Kidney (tissue), 13 donors: ENCODE measurements at regions not wholly inside any gene's neighbourhood (a gene's known extent, or its start where the extent isn't known, plus 50 kb on each side); places are given as distances from the start of the nearest gene placed in this dataset.
A peak's percentile ranks its signal among the peaks of the same experiment; 100 is the strongest.

Experiments
- DNase-seq, 5 donors: peaks; one replicate each; pipeline ENCODE4 v3.0.0-alpha.2; 2013 to 2020
- FAIRE-seq: peaks from 2 replicates; lab custom pipeline; 2012; peaks lifted over from hg19 to GRCh38; lab: Jason Lieb, UNC
- H3K27ac ChIP-seq, 2 donors: one replicate each; pipeline ENCODE4 v1.7.0; 2013; ENCODE audit warnings: low read depth in 2 of 2, low read length in 2 of 2, inconsistent platforms in 1 of 2
- H3K27me3 ChIP-seq: one replicate; pipeline ENCODE4 v1.7.1; 2013; ENCODE audit warnings: low read length, inconsistent platforms; ENCODE audit not compliant: control insufficient read depth, insufficient read depth
- H3K36me3 ChIP-seq, 3 donors: one replicate each; pipeline versions ENCODE4 v1.7.0 to v1.7.1; 2013; ENCODE audit warnings: low read length in 3 of 3, control low read depth in 1 of 3, inconsistent platforms in 1 of 3; ENCODE audit not compliant: insufficient read depth in 3 of 3, control insufficient read depth in 2 of 3
- H3K4me1 ChIP-seq, 3 donors: one replicate each; pipeline versions ENCODE4 v1.7.0 to v1.7.1; 2013; ENCODE audit warnings: low read length in 3 of 3, inconsistent platforms in 1 of 3, low read depth in 1 of 3; ENCODE audit not compliant: control insufficient read depth in 2 of 3, insufficient read depth in 2 of 3
- H3K4me3 ChIP-seq, 3 donors: one replicate each; pipeline versions ENCODE4 v1.7.0 to v1.8.1; 2013; ENCODE audit warnings: low read length in 3 of 3, control low read depth in 1 of 3, inconsistent platforms in 1 of 3
- H3K9ac ChIP-seq, 3 donors: one replicate each; pipeline versions ENCODE4 v1.7.0 to v1.7.1; 2013; ENCODE audit warnings: low read length in 3 of 3, control low read depth in 1 of 3, inconsistent platforms in 1 of 3
- H3K9me3 ChIP-seq, 3 donors: one replicate each; pipeline versions ENCODE4 v1.7.0 to v1.7.1; 2013; ENCODE audit warnings: low read length in 3 of 3, control low read depth in 1 of 3, inconsistent platforms in 1 of 3; ENCODE audit not compliant: control insufficient read depth in 2 of 3, insufficient read depth in 1 of 3
- CTCF ChIP-seq: IDR thresholded peaks from 3 replicates; pipeline ENCODE4 v1.5.1; 2012; ENCODE audit warnings: mild to moderate bottlenecking, moderate library complexity, borderline replicate concordance; ENCODE audit not compliant: insufficient read depth; ENCODE audit errors: extremely low read depth
- intact Hi-C: fragments of 100-400 bp; cut with DNase I; formaldehyde crosslinking; loops from one replicate; pipeline ENCODE4 v1.11.1; 2022
- donor health status: control.
- donor health status: control.
- donor health status: control.
- donor health status: control.
- donor health status: control.
- donor health status: DM: yes; HTN: yes; CAD: no.
- donor health status: Normal renal cell carcinoma (clear cell type).

DNA sequence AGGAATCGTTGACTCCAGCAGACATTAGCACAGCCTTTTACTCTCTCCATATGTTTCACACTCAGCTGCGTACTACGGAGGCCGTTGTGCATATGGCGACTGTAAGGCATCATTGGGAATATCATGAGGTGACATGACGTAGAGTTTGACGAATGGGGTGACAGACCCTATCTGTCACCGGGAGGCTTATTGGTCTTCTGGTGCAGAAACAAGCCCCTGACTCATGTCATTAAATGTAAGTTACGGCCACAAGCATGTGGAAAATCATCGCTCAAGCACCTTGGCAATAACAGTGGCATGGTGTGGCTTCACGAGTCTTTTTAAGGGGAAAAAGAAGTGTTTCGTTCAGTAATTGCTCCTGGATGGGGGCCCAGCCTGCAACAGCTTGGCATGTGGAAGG lies 115.2 kb upstream of the LRPAP1 start:
- intact Hi-C loops, result no loop called here
- Histone ChIP-seq H3K9ac (no peak overlapping the region), H3K9me3 (no peaks in the 10 kb centered on the region), H3K27me3 (no peaks in the 10 kb centered on the region), H3K4me1 (peaks cover 0 to 10% (median 5%) of the 10 kb centered on the region in 3 donors), H3K27ac (no peak overlapping the region), H3K36me3 (no peaks in the 10 kb centered on the region), H3K4me3 (no peak overlapping the region)
- no peak for TF ChIP-seq CTCF
- FAIRE-seq, result no peak
- no peak for DNase-seq

DNA sequence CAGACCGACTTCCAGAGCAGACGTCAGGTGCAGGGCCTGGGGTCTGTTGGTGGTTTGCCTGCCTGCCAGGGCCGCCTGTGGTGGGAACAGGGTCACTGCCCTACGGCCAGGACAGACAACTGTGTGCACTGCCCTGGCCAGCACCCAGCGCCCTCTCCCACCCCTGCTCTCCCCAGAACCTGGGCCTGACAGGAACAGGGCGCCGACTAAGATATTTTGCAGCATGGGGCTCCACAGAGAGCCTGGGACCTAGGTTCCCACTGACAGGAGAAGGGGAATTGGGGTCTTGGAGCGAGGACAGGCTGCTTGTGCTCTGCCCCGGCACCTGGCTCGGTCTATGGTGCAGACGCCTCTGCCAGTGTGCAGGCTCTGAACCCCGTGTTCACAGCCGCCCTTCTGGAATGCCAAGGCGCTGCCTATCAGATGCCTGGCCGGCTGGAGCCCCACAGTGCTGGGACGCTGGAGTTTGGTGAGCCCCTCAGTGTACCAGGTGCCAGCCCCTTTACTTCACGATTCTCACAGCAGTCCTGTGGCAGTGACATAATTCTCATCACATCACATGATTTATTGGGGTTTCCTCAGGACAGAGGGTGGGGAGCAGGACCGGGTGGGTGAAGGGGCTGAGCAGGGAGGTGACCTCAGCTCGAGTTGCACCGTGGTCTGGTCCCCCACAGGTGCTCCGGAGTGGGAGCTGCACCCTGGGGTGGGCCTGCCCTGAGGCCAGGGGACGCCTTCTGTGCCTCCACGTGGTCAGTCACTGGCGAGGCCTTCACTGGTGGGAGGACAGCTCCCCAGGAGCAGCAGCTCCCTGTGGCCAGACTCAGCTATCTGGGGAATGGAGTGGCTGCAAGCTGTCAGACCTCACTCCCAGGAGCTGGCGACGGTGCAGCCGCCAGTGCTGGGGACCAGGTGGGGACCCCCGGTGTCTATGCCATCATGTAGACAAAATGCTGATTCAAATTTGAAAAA lies 113.8 kb upstream of the LRPAP1 start:
- no peaks in the 10 kb centered on the region for H3K9me3 ChIP-seq
- H3K27ac ChIP-seq, result no peak overlapping the region
- H3K27me3 ChIP-seq, result no peaks in the 10 kb centered on the region
- no peaks in the 10 kb centered on the region for H3K36me3 ChIP-seq
- no peaks in the 10 kb centered on the region for H3K4me1 ChIP-seq
- no peak overlapping the region for H3K4me3 ChIP-seq
- TF ChIP-seq CTCF, result no peak
- intact Hi-C loops, result no loop called here
- FAIRE-seq (no peak), DNase-seq (peak in 1 of 5 donors; percentile 57)
- no peak overlapping the region for H3K9ac ChIP-seq

- no peak overlapping the region for H3K27ac ChIP-seq
- no peaks in the 10 kb centered on the region for H3K9me3 ChIP-seq
- no peak for TF ChIP-seq CTCF
- H3K9ac ChIP-seq, result no peak overlapping the region
- FAIRE-seq (no peak), DNase-seq (peak in 1 of 5 donors; percentile 86)
- no peak overlapping the region for H3K4me3 ChIP-seq
- no peaks in the 10 kb centered on the region for H3K36me3 ChIP-seq
- H3K27me3 ChIP-seq, result no peaks in the 10 kb centered on the region
- H3K4me1 ChIP-seq, result no peaks in the 10 kb centered on the region
- intact Hi-C loops, result no loop called here
Observed at GRCh38 chr4:3644849-3645627, 112.8 kb upstream of the LRPAP1 start.
